SIG-M5 treated with dmso at 0.1 percent for 504 hours (cell line): ENCODE measurements at regions not wholly inside any gene's neighbourhood (a gene's known extent, or its start where the extent isn't known, plus 50 kb on each side); places are given as distances from the start of the nearest gene placed in this dataset.

ENCODE experiments used
- DNase-seq: peaks from one replicate; lab custom pipeline; 2025; ENCODE audit not compliant: unreplicated experiment; lab: John Stamatoyannopoulos, UW

DNA sequence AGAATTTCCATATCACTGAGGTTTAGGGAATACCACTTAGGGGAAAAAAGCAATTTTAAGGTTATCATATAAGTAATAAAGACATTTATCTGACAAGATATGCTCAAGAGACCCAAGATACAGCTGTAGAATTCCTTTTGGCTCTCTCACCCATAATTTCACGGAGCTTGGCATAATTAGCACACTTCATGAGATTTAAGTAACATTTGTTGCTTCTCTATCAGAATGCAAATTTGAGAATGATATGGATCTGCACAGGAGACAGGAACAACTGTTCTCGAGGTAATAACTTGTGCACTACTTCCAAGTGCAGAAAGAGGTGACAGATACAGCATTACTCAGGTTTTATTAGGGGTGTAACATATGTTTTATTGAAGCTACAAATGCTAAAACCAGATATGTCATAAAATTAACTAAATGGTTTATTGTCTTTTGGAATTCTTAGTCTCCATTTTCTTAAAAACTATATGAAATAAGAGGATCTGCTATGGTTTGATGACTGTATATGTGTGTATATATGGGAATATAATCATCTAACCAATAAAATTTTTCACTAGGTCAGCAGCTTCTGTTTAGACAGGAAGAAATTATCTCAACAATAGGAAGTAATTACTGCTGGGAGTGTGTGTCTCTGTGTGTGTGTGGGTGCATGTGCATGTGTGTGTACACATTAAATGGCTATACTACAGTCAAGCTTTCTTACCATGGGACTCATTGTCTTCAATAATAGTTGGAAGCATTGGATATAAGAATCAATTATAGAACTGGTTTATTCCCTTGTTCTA lies 401.3 kb downstream of the PCDH17 start:
- DNase-seq, result no peak

DNA sequence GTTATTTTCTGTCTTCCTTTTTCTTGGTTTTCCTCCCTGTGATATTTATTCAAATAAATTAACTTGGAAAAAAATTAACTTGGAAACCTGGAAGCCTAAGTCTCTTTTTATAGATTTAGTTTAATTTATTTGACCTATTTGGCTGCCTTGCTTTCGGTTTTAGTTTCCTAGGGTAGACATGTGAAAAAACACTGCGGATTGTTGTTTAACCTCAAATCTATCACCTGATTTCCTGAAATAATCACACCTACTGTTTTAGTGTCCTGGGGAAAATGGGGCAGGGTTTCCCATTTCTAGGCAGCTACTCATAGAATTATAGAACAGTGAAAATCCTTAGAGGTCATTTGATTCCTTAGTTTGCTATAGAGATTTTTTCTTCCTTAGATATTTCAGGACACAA lies 412.4 kb downstream of the PCDH17 start:
- no peak for DNase-seq

DNA sequence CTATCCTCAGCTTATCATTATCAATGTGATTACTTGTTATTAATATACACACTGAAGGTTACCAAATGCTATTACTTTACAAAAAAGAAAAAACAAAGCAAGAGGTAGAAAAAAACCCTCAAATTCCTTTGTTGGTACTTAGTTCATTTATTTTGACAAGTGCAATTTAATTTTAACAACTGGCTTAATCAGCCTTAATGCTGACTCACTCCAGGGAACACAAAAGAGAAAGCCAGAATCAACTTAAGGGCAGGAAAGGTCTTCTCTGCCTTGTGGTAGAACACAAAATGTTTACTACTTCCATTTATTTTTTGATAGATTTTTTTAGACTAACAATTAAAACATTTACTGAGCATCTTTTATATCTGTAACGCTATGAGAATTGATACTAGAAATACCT lies 417.1 kb downstream of the PCDH17 start:
- DNase-seq, result no peak

DNA sequence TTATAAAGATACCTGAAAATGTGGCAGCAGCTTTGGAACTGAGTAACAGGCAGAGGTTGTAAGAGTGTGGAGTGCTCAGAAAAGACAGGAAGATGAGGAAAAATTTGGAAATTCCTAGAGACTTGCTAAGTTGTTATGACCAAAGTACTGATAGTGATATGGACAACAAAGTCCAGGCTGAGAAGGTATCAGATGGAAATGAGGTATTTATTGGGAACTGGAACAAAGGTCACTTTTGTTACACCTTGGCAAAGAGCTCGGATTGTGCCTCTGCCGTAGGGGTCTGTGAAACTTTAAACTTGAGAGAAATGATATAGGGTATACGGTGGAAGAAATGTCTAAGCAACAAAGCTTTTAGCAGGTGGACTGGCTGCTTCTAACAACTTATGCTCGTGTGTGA lies 419.9 kb downstream of the PCDH17 start:
- no peak for DNase-seq

DNA sequence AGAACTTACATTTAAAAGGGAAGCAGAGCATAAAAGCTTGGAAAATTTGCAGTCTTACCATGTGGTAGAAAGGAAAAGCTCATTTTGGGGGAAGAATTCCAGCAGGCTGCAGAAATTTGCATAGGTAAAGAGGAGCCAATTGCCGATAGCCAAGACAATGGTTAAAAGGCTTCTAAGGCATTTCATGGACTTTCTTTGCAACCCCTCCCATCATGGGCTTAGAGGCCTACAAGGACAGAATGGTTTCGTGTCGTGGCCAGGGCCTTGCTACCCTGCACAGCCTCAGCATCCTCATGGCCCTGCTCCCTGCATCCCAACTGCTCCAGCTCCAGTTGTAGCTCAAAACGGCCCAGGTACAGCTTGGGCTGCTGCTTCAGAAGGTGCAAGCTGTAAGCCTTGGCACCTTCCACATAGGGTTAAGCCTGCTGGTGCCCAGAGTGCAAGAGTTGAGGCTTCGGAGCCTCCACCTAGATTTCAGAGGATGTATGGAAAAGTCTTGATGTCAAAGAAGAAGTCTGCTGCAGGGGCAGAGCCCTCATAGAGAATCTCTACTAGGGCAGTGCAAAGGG lies 420.3 kb downstream of the PCDH17 start:
- DNase-seq, result no peak

DNA sequence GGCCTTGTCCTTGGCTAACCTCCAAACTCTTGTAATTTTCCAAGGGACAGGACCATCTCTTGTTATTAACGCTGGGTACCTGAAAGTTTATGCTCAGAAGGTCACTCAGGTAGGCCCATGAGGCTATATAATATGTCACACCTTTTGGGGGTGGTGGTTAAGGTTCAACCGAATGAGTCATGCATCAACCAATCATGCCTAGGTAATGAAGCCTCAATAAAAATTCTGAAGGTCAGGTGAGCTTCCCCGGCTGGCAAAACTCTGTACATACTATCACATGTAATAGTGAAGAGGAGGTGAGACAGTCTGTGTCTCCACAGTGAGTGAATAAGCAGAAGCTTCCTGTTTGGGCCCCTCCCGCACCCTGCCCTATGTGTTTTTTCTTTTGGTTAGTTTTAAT lies 424.9 kb downstream of the PCDH17 start:
- DNase-seq, result no peak

DNA sequence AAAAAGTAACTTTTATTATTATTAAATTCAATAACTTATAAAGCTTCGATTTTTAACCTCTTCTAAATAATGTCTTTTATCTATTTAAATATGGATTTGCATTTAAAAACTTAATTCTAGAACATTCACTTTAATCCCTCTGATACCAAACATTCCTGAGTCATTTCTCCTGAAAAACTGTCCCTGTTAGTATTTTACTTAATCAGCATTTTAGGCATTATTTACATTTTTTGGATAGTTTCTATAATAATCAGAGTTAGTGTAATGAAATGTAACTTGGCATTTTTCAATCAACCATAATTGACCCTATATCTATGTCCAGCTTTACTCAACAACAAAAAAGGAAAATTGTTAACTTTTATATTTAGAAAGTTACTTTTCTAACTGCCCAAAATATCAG lies 428.1 kb downstream of the PCDH17 start:
- DNase-seq, result no peak

DNA sequence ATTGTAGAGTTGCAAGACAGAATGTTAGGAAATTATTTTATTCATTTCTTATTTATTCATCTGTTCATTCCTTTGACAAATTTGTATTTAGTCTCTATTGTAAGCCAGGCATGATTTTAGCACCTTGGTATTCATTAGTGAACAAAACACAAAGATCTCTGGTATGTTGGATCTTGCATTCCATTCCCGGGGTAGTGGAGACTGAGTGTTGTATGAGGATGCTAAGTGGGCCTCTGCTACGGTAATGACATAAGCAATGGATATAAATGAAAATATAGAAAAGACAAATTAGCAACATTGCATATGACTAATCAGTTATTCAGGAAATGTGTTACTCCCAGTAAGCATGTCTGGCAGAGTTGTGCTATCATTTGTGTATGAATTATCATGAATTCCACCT lies 449.3 kb downstream of the PCDH17 start:
- no peak for DNase-seq

DNA sequence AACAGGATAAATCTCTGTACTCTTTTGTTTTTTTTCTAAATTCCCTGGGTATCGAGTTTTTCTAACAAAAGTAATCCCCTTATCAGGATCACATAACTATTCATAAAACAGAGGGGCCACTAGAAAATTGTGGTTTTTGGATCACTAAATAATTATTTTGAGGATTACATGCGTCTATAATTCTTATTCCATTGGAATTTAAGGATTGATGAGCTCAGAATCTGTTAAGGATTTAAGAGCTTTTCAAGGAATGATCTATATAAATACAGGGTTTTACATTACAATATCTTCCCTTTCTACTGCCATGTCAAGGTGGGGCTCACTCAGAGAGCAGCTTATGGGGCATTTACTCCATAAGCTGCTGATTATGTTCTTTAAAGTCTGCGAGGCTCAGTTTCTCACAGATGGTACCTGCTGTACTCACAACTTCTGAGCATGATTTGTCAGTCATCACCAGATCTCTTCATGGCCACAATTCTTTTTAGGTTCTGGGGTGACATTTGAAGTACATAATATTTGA lies 449.8 kb downstream of the PCDH17 start:
- DNase-seq, result no peak

DNA sequence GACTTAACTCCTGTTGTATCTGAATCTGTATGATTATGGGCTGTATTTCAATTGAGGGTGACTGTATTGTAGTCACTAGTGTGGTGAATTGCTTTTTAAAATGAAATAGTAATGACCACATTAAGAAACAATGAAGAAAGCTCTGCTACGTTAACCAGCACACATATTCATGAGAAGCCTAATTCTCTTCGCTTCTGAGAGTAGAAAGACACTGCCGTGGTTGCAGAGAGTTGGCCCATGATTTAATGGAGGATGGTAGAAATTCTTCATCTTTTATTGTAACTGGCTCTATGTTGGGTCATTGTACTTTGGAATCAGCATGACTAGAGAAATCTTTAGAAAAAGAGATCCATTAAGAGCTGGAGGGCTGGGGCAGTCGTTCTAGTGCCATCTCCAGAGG lies 451.5 kb downstream of the PCDH17 start:
- no peak for DNase-seq

DNA sequence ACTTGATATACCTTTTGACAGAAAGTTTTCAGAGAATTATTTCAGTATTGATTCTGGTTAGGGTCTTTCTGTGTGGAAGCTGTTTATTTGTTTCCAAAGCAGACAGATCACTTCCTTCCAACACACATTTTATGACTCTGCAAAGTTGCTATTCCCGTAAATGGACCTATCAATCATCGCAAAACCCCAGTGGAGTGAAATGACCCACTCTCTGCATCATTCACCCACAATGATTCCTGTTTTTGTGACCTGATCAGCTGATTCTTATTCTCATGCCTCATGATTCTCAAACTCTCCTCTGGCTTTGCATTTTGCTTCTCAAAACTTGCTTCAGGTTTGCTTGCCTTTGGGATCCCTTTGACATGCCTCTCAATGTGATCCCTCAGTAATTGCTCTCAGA lies 453.7 kb downstream of the PCDH17 start:
- no peak for DNase-seq

DNA sequence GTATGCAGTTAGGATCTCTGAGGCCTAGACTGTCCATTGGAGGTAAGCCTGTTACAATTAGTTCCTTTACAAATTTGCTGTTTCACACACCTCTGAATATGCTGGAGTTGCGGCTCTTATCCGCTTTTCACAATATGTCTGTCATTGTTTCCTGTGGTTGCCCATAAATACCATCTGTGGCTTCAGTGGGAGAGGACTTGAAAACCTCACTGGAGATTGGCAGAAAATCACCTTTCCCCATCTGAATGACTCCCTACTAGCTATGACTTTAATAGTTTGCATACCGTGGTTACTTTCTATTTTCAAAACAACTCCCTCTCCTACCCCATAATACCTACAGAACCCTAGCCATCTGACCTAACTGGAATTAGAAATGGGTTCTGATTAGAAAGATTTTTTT lies 454.3 kb downstream of the PCDH17 start:
- DNase-seq, result peak; percentile 71

DNA sequence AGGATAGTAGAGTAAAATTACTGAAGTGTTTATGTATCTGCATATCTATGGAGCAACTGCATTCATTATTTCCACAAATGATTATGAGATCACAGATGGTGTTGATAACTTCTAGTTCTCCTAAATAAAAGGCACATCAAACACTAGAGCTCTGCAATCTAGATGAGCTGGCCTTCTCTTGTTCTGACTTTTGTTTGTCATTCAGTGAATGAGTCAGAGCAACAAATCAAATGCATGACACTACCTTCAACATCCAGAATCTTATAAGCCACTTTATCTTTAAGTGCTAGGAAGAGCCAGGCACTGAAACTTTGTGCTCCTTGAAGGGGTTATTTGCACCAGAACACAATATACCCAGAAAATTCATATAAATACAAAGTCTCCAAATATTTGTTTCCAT lies 456.0 kb downstream of the PCDH17 start:
- DNase-seq, result no peak

DNA sequence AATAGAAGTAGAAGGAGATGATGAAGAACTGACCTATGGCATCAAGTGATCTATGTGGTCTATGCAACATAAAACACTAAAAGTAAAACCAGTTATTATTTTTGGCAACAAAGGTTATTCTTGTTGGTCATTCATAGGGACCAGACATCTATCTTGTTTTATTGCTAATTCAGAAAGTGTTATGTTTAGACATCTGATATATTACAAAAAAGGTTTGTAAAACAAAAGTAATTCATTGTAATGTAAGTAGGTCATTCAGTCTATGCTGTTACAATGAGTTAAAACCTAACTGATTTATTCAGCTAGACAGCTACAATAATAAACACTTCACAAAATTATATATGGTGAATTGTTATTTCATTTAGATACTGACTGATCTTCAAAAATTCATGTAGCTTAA lies 461.9 kb downstream of the PCDH17 start:
- no peak for DNase-seq

DNA sequence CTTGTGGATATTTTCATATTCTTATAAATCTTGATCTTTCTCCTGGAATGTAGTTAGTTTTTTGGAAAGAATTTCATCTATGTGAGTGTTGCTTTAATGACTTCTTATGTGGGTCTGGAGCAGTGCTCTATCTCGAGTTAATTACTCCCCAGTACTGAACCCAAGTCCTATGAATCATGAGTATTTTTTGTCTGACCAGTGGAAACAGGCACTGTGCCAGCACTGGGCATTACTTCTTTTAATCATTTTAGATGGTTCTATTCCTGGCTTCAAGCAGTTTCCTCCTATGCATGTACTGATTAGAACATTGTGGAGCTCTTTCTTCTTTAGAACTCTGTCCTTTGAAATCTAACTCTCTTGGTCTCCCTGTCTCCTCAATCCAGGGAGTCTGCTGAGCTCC lies 466.3 kb downstream of the PCDH17 start:
- DNase-seq, result no peak

DNA sequence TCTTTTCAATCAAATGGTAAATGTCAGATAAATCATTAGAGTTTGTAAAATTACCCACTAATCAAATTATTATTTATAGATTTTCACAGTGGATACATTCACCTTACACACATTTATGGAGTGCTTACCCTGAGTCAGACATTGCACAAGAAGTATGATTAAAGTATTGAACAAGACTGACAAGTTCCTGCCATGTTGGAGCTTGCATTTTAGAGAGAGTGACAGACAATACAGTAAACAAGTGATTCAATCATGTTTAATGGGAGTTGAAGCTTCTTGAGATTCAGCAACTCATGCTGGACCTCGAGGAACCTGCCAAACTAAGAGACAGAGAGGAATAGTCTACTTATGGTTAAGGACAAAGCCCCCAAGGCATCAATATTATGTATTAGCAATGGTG lies 487.8 kb downstream of the PCDH17 start:
- no peak for DNase-seq

DNA sequence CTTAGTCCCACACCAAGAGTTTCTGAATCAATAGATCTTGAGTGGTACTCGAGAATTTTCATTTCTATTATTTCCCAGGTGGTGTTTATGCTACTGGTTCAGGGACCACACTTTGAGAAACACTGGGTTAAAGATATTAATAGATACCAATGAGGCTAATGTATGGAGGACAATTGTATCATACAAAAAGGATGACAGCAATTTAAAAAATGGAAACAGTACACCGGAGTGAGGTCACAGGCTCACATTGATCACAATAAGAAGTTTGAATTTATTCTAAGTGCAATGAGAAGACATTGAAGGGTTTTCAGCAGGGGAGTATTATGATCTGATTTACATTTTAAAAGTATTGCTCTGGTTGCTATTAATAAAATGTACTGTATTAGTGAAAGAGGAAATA lies 488.3 kb downstream of the PCDH17 start:
- no peak for DNase-seq

DNA sequence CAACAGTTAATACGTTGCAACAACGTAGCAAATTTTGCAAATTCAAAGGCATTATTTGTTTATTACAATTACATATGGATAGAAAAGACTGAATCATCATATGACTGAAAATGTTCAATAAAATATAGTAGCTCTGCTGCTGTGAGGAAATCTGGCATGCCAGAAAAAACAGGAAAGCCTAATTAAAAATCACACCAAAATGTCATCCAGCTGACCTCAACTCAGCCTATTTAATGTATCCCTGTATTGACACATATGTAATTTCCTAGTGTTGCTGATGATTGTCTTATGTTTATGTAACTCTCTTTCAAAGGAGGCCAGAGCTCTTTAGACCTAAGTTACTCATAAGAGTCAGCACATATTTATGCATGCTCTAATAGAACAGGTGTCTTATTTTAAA lies 495.0 kb downstream of the PCDH17 start:
- DNase-seq, result no peak

DNA sequence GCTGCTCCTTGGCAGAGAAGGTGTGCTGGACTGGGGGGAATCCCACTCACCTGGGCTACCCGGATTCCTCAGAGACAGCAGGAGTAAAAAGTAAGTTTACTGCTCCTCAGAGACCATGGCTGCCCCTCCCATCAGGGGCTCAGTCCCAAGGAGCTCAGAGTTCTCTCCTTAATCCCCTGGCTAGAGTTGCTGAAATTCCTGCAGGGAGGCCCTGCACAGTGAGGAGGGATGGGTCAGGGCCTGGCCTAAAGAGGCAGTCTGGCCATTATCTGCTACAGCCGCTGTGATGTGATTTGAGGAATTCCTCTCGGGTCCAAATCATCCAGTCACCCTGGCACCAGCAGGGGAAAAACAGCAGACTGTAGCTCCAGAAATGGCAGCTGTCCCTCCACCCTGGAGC lies 502.5 kb downstream of the PCDH17 start:
- no peak for DNase-seq

DNA sequence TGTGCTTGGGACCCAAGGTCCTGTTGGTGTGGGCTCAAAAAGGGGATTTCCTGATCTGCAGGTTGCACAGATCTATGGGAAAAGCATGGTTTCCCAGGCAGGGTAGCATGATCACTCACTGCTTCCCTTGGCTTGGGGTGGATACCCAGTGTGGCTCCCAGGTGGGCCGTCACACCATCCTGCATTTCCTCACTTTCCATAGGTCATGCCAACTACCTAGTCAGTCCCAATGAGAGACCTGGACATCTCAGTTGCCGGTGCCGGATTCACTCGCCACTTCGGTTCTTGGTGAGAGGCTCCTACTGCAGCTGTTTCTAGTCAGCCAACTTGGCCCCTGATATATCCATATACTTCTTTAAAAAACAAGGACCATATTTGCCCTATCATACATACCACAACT lies 503.0 kb downstream of the PCDH17 start:
- DNase-seq, result no peak

DNA sequence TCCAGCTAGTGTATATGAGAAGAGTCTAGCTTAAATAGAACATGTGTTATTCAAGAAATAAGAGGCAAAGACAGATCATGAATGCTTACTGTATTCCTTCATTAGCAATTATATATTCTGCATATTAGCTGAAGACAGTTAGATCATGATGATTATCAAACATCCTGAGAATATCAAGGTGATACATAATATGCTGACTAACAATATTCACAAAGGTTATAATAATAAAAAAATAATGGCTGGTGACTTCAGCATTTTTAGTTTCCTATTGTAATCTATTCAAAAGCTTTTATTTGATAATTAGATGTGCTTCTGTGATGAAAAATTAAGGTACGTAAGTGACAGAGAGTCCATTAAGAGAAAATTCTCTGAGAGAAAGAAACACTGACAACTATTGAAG lies 511.4 kb downstream of the PCDH17 start:
- no peak for DNase-seq

DNA sequence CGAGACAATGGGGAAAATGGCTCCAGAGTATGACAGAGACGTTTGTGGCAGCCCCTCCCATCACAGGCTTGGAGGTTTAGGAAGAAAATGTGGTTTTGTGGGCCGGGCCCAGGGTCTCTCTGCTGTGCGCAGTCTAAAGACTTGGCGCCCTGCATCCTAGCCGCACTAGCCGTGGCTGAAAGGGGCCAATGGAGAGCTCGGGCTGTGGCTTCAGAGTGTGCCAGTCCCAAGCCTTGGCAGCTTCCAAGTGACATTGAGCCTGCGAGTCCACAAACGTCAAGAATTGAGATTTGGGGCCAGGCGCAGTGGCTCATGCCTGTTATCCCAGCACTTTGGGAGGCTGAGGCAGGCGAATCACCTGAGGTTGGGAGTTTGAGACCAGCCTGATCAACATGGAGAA lies 513.1 kb downstream of the PCDH17 start:
- no peak for DNase-seq

DNA sequence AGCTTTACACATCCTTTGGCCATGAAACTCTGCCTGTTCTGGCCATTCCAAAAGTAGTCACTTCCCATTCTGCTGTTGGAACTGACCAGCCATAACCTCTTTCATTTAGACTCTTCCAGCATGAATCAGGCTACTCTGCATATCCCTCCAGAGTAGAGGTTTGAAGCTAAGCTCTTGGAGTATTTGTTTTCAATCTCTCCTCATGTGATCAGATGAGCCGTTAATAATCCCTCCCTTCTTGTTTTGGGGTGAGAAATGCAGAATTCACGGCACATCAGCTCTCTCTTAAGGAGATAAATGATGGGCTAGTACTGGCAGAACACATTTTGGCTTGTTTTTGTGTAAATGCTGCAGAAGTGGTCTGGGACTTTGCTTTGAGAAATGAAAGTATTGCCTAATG lies 519.9 kb downstream of the PCDH17 start:
- no peak for DNase-seq
